LHCN-M2 (cell line): ENCODE measurements at regions not wholly inside any gene's neighbourhood (a gene's known extent, or its start where the extent isn't known, plus 50 kb on each side); places are given as distances from the start of the nearest gene placed in this dataset.

ENCODE experiments used
- DNase-seq: peaks from one replicate; pipeline ENCODE4 v3.0.0-alpha.2; 2012; ENCODE audit warnings: low read depth

DNA sequence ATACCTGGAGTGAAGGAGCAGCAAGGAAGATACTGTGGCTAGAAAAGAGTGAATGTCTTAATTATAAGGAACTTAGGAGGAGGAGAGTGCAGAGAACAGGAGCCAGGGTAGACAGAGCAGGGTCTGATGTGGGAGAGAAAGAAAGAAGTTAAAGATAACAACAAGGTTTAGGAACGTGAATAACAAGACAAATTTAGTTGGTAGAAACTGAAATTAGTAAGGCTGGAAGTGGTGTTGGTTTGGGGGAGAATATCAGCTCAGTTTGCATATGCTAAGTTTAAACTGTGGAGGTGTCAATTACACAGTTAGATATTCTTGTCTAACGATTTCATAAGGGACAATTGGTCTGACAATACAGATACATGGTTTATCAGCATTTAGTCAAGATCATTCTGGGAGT, 1123.7 kb upstream of the PABPC4L start:
- no peak for DNase-seq

GRCh38 chr4:135319685-135320084, 1118.1 kb upstream of the PABPC4L start:
- no peak for DNase-seq

DNA sequence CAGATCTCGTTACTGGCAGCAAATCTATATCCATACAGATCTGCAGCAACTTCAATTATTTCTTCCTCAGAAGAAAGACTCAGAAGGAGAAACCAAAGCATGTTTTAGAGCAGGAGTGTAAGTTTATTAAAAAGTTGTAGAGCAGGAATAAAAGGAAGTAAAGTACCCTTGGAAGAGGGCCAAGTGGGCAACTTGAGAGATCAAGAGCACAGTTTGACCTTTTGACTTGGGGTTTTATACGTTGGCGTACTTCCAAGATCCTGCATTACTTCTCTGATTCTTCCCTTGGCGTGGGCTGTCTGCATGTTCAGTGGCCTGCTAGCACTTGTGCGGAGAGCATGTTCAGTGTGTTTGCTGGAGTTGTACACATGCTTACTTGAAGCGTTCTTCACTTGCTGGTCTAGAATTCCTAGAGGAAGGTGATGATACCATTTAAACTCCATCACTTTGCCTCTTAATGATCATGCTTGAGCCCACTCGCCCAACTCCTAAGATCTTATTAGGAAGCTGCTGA, 1114.7 kb upstream of the PABPC4L start:
- DNase-seq: no peak

GRCh38 chr4:135290136-135290535, 1088.5 kb upstream of the PABPC4L start:
- no peak for DNase-seq

GRCh38 chr4:135283934-135284333, 1082.3 kb upstream of the PABPC4L start:
- no peak for DNase-seq

DNA sequence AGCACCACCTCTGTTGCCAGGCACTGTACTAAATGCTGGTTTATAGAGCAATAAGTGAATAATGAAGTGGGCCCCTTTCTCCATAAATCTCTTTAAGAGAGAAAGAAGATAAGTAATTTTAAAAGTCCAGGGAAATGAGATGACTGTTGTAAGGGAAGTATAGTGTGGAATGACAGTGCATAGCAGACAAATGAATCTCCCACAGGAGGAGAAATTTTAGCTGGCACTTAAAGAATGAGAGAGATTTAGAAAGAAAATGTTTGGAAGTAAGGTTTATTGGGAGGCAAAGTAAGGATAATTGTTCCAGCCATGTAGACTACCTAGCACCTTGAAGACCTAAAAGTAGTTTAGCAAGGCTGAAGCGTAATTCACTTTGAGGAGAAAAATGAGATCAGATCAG, 1081.1 kb upstream of the PABPC4L start:
- DNase-seq: no peak

DNA sequence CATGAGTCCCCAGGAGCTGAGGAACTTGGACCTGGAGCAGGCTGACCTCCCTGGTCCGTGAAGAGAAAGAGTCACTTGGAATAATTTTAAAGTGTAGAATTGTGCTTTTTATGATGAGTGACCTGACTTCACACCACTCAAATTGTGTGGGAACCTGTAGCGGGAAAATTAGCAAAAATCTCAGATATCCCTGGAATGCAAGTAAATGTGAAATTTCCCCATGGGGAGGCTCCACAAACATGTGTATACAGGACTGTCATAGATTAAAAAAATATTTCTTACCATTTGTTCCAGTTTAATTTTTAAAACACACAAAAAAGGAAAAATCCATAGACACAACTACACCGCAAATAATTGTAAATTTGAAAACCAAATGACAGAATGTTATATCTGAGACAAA, 1079.6 kb upstream of the PABPC4L start:
- peak; percentile 13 for DNase-seq

GRCh38 chr4:135277980-135278315, 1076.4 kb upstream of the PABPC4L start:
- DNase-seq: no peak

- peak; percentile 73 for DNase-seq
Measured at GRCh38 chr4:135277068-135277979, 1075.7 kb upstream of the PABPC4L start.

- no peak for DNase-seq
Measured at GRCh38 chr4:135274416-135274815, 1072.8 kb upstream of the PABPC4L start.

- no peak for DNase-seq
Measured at GRCh38 chr4:135269125-135269890, 1067.7 kb upstream of the PABPC4L start.

GRCh38 chr4:135268369-135268768, 1066.8 kb upstream of the PABPC4L start:
- DNase-seq: no peak

- no peak for DNase-seq
Measured at GRCh38 chr4:135267148-135267865, 1065.7 kb upstream of the PABPC4L start.

DNA sequence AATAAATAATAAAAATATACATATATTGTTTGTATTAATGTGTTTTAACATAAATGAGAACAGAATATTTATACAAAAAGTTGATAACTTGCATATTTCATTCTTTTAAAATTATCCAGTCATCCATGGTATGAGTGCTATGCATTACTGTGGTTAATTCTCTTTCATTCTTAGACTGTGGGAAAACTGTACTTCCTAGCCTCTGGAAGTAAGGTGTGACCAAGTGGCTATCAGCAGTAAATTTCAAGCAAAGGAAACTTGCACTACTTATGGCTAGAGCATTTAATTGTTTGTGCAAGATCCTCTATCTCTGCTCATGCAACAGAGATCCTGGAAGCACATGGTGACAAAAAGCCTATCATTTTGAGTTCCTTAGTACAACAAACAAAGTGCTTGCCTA, 1054.5 kb upstream of the PABPC4L start:
- DNase-seq: peak; percentile 21

DNA sequence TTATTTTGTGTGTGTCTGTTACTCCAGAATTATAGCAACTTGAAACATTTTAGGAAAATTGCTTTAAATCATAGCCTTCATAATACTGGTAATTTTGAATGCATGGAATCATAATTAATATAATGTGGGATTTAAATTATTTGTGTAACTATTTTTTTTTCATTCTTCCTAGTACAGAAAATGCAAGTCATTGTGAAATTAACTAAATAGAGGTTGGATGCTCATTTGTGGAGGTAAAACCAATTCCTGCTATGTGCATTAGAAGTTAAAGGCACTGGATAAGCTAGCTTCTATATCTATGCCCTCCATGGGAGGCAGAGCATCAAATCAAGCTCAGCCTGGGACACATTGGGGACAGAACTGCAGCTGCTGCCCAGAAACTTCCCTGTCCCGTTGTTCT, 1048.5 kb upstream of the PABPC4L start:
- no peak for DNase-seq

DNA sequence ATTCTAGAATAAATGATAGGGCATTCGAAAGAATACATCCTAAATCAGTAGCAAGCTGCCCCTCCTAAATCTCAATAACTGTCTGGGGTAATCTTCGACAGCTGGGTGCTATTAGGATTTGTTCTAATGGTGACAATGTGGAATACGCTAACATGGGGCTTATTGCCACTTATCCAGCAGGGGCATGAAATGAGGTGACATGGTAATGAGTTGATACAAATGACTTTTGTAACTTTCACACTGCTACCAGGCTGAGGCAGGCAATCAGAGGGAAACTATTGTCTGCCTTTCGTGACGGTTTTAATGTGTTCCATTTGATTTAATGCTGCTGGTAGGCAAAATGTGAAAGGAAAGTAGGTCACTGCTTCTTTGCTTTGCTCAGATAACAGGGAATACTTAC, 1047.4 kb upstream of the PABPC4L start:
- no peak for DNase-seq

- peak; percentile 16 for DNase-seq
Measured at GRCh38 chr4:135244696-135245095, 1043.1 kb upstream of the PABPC4L start.

GRCh38 chr4:135244056-135244455, 1042.5 kb upstream of the PABPC4L start:
- peak; percentile 46 for DNase-seq

- DNase-seq: peak; percentile 86
Measured at GRCh38 chr4:135240796-135241195, 1039.2 kb upstream of the PABPC4L start.

DNA sequence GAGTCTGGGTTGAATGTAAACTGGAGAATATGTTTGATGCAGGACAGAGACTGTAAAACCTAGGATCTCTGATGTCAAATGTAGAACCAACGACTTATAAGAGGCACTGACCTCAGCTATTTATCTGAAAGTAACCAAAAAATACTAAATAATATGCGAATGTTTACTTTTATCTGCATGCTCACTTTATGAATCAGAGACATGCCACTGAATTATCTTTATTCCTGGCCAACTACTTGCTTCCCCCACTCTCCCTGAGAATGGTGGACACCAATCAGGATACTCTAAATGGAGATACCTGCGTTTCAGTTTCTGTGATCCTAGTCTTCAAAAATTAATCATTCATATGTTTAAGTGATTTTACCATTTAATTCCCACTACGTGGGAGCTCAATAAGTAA, 1038.4 kb upstream of the PABPC4L start:
- no peak for DNase-seq

DNA sequence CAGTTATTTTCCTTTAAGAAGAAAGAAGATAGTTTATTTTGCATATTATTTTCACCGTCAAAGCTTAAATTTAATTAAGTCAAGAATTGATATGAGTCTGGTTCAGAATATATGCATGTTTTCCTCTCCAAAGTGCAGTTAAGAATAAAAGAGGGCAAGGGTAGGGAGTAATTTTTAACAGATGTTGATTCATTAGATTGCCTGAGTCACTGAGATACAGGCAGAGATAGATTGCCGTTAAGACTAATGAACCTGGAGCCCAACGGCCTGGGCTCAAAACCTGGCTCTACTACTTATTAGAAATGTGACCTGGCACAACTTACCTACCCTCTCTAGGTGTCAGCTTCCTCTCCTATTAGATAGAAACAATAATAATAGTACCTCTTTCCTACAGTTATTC, 1037.4 kb upstream of the PABPC4L start:
- no peak for DNase-seq

- DNase-seq: no peak
Measured at GRCh38 chr4:135236048-135236447, 1034.5 kb upstream of the PABPC4L start.
